ENCODE measurements at regions not wholly inside any gene's neighbourhood (a gene's known extent, or its start where the extent isn't known, plus 50 kb on each side); places are given as distances from the start of the nearest gene placed in this dataset.

DNA sequence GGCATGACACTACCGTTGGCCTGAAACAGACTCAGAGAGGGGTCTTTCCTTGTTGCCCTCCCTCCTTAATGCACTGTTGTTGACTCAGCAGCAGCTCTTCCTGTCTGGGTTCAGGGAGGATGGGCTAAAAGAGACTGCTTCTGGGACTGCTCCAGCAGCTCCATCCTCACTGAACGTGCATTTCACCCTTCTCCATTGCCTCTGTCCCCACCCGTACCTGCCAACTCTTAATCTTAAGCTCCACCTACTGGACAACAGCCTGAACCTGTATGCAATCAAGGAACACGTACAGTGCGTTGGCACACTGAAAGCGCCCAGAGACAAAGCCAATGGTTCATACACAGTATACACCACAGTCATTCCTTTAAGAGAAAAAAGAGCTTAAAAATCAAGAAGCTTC, 230.8 kb upstream of the RAB6C start:
- TF ChIP-seq, protein P1, sequence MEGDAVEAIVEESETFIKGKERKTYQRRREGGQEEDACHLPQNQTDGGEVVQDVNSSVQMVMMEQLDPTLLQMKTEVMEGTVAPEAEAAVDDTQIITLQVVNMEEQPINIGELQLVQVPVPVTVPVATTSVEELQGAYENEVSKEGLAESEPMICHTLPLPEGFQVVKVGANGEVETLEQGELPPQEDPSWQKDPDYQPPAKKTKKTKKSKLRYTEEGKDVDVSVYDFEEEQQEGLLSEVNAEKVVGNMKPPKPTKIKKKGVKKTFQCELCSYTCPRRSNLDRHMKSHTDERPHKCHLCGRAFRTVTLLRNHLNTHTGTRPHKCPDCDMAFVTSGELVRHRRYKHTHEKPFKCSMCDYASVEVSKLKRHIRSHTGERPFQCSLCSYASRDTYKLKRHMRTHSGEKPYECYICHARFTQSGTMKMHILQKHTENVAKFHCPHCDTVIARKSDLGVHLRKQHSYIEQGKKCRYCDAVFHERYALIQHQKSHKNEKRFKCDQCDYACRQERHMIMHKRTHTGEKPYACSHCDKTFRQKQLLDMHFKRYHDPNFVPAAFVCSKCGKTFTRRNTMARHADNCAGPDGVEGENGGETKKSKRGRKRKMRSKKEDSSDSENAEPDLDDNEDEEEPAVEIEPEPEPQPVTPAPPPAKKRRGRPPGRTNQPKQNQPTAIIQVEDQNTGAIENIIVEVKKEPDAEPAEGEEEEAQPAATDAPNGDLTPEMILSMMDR (IDR thresholded peaks at IDR 0.05; ENCODE audit: low read depth, low read length, poor library complexity, severe bottlenecking), result peak; percentile 33
- TF ChIP-seq EZH2phosphoT487 (IDR thresholded peaks at IDR 0.05; ENCODE audit: borderline replicate concordance, low read length), result no peak

Data from DOHH2 (cell line).